NCI-H345 treated with DMSO at 0.1 percent for 48 hours (cell line): ENCODE measurements at regions not wholly inside any gene's neighbourhood (a gene's known extent, or its start where the extent isn't known, plus 50 kb on each side); places are given as distances from the start of the nearest gene placed in this dataset.

ENCODE experiments used
- DNase-seq: peaks from one replicate; lab custom pipeline; 2025; ENCODE audit not compliant: unreplicated experiment; lab: John Stamatoyannopoulos, UW

- no peak for DNase-seq
These were observed 57.7 kb upstream of the F3 start for GRCh38 chr1:94599095-94599813.

GRCh38 chr1:94597701-94598100 is 56.1 kb upstream of the F3 start:
- DNase-seq: no peak

- no peak for DNase-seq
These were observed 54.7 kb upstream of the F3 start for GRCh38 chr1:94596260-94596659.

DNA sequence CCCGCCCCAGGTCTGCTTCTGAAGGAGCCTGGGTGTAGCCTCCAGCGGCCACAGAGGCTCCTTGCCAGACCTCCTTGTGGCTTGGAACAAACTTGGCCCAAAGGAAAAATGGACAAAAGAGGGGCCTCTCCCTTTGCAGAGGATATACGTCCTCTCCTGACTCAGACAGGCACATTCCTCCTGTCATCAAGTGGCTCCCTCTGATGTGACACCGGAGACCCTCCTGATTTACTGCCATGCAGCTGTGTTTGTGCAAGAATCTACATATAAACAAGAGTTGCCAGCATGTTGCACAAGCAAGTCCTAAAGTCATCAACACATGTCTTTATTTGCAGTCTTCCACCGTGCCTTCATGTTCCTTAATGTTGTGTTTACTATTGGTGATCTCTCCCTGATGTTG is 54.1 kb upstream of the F3 start:
- no peak for DNase-seq

DNA sequence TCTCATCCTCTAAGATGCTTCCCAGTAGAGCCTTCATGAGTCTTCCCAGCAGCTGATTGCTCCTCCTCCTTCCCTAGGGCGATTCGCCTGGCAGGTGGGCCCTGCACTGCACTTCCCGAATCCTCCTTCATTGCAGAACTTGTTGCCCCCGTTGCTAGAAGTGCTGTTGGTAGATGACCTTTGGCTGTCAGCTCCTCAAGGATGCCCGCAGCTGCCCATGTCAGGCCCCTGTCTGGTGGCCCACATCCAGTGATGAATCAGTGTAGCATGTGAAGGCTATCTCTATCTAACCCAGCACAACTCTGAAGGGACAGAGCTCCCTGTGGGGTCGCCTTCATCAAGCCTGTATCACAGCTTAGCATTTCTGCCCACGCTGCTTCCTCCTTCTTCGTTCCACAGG is 52.1 kb upstream of the F3 start:
- DNase-seq: no peak

- DNase-seq: no peak
These were observed 51.0 kb upstream of the F3 start for GRCh38 chr1:94592571-94592920.

DNA sequence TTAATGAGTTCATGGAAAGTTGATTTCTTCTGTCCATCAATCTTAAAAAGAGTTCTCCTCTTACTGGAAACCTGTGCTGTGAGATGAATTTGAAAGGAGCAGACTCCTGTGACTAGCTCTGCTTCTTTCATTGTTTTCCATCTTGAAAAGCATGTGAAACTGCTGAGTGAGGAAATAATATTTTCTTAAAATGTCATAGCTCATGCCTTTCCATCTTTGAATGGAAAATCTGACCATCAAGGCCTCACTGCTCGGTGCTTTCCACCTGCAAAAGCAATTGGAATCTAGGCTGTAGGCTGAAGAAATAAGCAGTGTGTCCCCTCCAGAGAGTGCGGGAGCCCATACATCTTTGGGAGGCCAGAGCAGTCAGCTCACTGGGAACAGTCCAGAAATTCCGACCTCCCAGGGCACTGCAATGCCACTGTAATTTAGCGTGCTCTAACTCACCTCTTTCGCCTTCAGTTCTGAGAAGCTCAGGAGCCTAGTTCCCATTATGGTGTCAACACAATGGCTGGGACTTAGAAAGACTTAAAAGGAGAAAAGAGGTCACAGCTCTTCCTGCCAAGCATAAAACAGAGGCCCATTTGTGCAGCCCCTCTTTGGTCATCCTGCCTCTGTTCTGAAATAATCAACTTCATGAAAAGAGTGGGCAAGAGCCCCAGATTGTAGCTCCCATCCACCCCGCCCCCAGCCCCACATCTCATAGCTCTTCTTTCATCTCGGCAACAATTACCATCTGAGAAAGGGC is 50.4 kb upstream of the F3 start:
- DNase-seq: no peak
